Suppressor macrophage treated with lipopolysaccharide for 1 hour (primary cell): ENCODE measurements at regions not wholly inside any gene's neighbourhood (a gene's known extent, or its start where the extent isn't known, plus 50 kb on each side); places are given as distances from the start of the nearest gene placed in this dataset.
"Not testable (repeated sequence)": the region's sequence is repeated elsewhere in the genome, so short reads cannot be mapped to it uniquely, and the experiment has no call there.

Source experiments
- DNase-seq, 3 donors: peaks; one replicate each; pipeline ENCODE4 v3.0.0-alpha.2; 2020 to 2022

DNA sequence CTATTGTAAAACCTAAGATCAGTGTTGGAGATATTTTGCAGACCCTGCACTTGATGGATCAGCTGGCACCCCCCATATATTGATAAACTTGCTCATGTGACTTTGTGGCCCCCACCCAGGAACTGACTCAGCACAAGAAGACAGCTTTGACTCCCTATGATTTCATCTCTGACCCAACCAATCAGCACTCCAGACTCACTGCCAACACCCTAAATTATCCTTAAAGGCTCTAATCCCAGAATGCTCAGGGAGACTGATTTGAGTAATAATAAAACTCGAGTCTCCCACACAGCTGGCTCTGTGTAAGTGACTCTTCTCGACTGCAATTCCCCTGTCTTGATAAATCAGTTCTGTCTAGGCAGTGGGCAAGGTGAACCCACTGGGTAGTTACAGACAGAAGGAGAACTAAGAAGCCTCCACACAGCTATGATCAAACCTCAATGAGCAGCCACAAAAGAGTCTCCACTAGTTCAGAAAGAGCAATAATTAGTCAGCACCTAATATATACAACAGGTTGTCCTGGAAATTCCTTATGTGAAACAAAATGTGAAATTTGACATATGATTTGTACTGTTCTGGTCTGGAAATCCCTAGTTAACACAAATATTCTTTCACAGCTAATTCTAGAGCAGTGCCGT is 52.2 kb downstream of the ACTL7B start:
- no peak for DNase-seq

DNA sequence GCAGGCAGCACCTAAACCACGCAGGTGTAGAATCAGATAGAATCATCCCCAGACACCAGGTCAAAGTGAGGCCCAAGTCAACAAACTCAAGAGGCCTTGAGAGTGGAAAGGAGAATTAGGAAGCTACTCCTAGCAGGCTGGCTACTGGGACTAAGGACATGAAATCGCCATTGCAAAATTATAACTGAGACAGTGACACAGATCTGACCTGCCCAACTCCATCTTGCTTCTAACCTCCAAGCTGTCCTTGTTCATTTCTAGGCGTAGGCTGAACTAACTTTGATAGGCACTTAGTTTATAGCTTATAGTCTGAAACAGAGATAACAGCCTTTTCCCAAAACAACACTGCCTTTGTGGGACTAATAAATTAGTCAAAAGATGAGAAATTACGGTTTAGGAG is 52.8 kb downstream of the ACTL7B start:
- no peak for DNase-seq

DNA sequence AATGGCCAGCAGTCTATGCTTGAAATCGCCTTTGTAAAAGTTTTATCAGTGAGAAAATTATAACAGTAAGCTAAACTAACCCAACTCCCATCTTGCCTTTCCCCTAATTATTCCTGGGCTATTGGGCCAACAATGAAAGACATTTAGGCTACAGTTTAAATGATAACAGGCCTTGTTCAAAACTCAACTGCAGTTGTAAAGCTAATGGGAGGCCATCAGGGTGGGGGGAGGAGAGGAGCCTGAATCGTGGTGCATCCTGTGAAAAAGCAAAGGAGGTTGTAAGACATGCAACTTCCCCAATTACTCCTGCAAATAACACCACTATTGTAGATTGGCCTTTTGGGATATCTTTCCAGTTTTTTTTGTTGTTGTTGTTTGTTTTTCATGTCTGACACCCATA is 53.8 kb downstream of the ACTL7B start:
- no peak for DNase-seq

DNA sequence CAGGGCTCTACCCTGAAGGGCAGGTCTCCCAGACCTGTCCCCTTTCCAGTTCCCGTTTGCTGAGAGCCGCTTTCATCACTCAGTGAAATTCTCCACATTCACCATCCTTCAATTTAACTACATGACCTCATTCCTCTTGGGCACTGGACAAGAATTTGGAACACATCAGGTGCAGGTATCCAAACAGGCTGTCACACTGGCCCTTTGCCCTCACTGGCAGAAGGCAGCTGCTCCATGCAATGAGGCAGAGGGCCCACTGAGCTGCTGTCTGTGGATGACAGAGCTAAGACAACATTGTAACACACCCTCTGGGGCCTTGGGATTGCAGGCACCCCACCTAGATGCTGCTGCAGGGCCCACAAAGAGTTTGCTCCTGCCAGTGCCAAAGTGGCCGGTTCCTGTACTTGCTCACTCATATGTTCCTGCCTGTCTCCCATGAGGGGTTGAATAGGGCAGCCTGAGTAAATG is 55.1 kb downstream of the ACTL7B start:
- DNase-seq, result no peak

DNA sequence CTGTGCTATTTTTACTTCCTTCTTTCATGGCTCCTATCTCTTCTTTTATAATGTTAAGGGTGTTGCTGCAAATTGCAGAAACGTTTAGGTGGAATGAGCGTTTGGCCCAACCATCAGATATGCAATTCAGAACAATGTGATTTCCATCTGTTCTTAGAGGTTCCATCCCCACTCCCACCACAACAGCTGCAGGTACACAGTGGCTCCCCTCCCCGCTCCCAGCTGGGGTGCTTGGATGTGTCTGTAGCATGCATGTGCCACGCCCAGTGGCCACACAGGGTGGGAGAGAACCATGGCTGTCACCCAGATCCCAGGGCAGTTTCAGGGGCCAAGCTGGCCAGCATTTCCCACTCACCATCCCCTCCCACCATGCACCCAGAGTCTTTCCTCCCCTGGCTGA is 62.2 kb downstream of the ACTL7B start:
- DNase-seq, result no peak

DNA sequence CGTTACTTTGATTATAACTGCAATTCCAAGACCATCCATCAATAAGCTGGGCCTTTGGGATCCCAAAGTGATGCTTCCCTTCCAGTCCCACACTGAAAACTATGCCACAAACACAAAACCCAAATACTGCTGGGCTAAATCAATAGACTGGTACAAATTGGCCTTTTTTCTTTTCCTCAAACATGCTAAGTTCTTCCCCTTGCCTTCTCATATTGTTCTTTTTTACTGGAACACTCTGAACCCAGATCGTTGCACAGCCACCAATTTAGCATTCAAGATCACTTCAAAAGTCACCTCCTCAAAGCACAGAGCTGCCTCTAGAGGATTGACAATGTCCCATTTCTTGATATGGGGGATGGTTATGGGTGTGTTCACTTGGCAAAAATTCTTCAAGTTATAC is 66.0 kb downstream of the ACTL7B start:
- DNase-seq, result no peak

DNA sequence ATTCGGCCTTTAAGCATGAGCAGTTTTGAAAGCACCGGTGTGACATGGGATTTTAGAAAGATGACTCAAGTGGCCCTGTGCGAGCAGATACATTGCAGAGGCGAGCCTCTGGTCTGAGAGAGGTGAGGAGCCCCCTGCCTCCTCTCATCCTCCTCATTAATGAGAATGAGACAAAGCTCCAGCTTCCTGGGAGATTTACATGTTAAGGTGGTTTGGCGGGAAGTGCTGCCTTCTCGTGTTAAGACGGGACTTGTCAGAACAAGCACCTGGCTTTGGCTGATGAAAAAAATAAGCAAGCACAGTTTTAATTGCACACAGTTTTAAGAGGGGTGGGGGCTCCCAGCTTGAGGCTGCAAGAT is 68.1 kb downstream of the ACTL7B start:
- no peak for DNase-seq

DNA sequence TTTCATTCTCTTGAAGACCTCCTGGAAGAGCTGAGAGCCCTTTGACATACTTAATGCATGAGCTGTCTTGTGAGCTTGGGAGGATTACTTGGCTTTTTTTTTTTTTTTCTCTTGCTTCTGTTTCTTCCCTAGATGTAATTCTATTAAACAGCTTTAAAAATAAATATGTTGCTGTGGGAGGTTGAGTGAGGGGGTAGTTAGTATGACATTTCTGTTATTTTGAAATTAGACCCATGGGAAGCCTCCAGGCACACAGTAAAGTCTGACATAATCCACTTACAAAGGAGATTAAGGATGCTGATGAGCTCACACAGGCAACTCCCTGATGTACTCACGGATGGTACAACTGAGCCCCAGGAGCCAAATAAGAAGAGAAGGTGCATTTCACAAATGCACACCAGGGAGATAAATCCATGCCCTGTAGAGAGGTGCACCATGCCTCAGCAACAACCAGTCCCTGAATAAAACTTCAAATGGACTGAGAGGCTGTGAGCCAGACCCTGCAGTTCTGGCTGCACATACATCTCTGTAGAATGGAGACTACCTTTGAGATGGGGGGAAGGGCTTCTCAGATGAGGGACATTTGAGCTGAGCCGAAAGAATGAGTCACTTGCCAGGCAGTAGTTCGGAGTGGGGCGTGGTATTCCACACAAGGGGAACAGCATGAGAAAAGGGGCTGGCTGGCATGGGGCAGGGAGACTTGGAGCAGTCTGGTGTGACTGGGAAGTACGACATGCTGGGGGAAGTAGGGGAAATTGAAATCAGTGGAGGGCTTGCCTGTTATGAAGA is 68.7 kb downstream of the ACTL7B start:
- peak; percentile 73 to 88 (median 84) for DNase-seq

DNA sequence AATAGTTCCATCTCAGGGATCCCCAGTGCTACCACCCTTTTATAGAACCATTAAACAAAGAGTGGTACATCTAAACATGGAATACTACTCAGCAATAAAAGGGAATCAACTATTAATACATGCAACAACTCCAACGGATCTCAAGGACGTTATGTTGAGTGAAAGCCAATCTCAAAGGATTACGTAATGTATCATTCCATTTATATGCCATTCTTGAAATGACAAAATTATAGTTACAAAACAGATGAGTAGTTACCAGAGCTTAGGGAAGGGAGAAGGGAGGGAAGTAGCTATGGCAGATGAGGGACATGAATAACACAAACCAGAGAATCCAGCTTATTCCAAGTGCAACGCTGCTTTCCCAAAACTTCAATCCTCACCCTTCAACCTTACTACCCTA is 69.5 kb downstream of the ACTL7B start:
- DNase-seq, result peak; percentile 33 to 63 (median 34)

DNA sequence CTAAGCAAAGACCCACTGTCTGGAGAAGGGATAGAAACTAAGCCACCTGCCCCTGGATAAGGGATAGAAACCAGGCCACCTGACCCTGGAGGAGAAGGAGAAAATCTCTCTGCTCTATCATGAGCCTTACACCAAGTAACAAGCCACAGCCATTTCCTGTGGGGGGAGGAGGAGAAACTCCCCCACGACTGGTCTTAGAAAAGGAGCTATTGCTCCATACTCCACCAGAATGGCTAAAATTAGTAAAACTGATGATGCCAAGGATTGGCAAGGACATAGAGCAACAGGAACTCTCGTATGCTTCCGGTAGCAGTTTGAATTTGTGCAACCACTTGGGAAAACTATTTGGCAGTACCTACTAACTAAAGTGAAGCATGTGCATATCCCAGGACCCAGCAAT is 70.8 kb downstream of the ACTL7B start:
- DNase-seq, result peak; percentile 73 to 88 (median 81)

DNA sequence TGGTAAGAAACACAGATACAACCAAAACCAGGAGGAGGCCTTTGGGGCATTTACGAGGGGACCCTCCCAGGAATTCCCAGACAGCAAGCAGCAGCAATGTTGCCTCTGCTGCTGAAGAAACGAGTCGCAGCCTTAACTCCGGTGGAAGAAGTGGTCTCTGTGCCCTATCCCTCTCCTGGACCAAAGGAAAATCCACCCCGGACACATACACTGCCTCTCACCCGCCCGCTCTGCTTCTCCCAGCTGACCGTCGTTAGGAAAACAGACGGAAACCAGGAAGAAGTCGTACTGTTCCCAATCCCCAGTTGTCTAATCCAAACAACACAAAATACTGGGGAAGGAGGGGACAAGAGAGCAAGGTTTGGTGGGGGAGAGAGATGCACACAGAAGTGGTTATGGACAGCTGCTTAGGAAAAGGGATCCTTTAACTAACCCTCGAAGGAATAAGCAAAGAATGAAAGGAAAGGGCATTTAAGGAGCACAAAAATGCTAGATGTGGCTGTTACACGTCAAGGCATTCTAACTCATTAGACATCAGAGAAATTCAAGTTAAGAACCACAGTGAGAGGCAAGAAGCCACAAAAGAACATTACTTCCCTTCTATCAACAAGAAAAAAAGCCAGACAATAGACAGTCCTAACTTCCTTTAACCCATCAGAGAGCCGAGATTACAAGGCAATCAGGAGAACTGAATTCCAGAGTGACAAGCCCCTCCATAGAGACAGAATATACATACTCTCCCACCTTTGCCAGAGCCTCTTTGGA is 71.9 kb downstream of the ACTL7B start:
- peak; percentile 14 to 28 (median 23) for DNase-seq

DNA sequence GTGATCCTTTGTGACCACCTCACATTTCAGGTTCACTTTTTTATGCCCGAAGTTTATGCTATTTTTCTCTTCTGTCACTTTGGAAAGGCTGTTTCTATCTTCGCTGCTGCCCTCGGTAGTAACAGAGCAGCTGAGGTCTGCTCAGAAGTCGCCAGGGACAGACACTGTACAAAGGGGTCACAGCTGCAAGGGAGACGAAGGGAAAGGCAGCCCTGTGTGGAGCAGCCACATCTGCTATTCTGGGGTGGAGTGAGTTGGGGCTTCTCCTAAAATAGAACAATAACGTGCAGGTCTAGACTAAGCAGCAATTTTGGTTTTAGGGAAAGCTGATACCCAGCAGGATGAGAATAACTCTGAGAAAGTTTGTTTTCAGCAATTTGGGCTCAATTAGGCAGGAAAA is 72.5 kb downstream of the ACTL7B start:
- DNase-seq, result no peak

DNA sequence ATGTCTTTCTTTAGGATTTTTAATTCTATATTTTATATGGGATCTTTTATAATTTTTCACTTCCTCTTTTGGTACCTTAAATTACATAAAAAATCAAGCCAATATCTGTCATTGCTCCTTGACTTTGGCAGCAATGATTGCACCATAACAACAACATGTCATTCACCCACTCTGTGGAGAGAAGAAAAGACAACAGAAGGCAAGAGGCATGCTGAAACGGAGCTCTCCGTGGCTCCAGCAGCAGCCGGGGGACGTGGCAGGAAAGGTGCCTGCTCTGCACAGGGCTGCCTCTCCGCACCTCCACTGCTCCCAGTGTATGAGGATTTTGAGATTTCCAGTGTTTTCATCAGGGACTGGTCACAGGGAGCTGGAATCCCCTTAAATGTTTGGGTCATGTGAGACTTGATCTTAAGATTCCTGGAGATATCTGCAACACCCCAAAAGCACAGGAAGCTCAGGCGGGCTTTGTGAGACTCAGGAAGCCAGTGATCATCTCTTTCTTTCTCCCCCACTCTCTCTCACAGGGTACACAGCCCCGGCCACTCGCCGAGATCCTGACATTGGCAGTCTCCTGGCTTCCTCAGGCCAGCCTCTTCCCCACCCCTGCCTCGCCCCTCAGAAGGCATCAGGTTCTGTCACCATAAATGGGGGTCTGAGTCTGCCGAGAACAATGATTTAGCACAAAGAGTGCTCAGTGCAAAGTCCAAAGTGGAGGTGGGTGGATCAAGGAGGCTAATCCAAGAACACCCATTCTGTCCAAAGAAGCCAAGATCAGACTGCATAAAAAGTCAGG is 74.6 kb downstream of the ACTL7B start:
- peak; percentile 39 to 70 (median 46) for DNase-seq

DNA sequence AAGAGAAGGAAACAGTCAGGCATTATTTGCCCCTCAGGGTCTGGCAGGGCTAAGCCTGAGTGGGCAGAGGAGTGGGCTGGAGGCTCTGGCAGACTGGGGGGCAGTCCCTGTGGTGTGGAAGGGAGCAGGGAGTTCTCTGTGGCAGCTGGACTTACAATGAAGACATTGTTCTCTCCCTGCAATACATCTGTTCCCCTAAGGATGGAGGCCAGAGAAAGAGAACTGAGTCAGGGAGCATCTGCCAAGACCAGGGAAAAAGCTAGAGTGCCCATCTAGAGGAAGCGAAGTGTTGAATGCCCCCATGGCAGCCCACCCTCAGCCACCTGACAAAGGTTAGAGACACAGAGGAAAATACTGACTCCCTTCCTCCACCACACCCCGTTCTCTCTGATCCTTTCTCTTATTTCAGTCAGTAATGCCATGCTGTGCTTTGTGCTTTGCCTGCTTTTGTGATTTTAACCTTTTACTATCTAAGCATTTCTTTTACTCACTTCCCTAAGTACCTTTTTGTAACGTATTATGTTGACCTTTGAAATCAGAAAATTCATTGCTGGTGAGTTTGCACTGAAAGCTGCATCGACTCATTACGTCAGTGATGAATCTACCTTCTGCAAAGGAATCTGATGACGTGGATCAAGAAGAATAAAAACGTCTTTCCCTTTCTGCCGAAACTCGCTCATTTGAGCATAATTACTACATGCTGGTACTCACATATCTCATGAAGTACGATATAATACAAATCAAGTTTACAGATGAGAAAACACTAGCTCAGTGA is 76.0 kb downstream of the ACTL7B start:
- DNase-seq, result no peak

DNA sequence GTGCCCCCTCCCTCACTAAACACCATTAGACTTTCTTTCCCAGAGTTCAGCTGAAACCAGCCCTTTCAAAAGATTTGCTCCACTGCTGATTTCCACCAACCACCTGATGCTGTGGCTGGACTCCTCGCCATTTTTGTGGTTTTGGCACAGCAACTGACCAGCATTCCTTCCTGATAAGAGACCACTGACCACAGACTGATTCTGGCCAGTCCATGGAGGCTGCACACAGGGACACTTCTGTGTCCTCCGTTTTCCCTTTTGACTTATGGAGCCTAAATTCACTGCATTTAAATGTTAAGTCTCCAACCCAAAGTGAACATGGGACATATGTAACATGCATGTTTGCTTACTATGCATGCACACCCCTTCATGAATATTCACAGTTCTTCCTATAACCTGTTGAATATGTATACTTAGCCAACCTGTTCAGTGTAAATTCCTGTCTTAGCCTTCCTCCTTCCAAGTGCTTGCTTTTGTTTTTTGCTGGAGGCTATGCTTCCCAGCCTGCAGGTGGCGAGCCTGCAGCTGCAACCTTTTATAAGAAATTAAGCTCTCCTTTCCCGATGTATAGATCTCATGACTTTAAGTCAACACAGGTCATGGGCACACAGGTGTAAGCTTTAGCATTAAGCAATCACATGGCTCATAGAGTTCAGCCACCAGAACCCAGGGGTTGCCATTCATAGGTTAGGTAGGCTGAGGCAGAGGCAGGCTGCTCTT is 78.7 kb downstream of the ACTL7B start:
- peak in 1 of 3 donors; percentile 19 for DNase-seq

DNA sequence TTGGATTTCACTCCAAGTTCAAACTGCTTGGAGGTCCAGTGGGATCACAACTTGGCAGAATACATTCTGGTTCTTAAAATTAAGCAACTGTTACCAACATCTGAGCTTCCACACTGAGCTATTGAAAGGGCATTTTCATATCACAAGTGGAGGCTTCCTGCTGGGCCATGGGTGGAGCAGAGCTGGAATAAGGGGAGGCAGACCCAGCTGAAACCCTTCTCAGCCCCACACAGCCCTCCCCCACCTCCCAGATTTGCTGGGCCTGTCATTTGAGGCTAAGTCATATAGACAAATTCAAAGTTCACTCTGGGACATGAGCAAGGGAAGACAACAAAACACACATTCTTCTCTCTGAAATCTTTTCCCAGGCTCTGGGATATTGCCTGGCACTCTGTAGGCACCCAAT is 79.9 kb downstream of the ACTL7B start:
- no peak for DNase-seq

DNA sequence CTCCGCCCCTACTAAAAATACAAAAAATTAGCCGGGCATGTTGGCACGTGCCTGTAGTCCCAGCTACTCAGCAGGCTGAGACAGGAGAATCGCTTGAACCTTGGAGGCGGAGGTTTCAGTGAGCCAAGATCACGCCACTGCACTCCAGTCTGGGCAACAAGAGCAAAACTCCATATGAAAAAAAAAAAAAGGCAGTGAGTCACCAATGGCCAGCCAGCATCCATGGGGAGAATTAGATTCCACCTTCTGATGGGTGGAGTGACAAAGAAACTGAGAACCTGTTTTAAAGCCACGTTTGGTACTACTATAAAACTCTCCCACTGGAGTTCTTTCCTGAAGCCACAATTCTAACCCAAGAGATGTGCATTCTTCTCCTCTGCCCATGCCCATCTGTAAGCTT is 81.7 kb downstream of the ACTL7B start:
- not testable (repeated sequence) for DNase-seq

DNA sequence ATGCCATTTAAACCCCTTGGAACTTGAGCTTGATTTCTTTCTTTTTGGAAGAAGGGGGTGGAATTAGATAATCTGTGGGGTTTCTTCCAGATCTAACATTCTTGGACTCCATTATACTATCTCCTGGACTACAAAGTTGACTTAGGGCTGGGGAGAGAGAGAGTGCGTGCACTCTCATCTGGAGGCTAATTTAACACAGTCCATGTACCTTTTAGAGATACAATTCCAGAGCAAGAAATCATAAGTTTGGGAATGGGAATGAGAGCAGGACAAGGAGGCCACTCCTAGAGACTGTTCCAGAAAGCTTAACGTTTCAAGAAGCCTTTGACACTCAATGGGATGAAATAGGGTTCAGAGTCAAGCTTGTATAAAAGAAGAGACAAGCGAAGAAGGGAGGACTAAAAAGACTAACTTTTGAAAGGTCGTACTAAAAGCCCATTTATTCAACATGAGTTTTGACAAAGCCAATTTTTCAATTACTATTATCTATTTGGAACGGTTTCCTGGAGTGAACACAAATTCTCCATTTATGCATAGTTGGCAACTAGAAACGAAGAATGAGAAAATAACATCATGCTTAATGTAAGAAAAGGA is 83.4 kb downstream of the ACTL7B start:
- no peak for DNase-seq

DNA sequence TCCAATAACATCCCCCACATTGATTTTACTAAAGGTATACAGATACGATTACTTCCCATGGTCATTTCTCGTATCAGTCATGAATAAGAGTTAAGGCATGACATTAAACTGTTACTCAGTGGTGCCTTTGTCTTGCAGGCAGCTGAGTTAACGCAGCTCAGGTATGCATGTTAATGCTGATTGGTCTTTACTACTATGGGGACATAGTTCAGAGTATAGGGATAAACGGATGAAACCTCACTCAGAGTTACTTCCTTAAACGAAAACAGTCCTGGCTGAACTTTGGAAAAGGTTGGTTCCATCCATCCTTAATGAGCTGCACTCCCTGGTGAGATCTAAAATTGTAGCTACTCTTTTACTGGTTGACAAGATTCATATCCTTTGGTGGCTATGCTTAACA is 87.0 kb downstream of the ACTL7B start:
- no peak for DNase-seq

DNA sequence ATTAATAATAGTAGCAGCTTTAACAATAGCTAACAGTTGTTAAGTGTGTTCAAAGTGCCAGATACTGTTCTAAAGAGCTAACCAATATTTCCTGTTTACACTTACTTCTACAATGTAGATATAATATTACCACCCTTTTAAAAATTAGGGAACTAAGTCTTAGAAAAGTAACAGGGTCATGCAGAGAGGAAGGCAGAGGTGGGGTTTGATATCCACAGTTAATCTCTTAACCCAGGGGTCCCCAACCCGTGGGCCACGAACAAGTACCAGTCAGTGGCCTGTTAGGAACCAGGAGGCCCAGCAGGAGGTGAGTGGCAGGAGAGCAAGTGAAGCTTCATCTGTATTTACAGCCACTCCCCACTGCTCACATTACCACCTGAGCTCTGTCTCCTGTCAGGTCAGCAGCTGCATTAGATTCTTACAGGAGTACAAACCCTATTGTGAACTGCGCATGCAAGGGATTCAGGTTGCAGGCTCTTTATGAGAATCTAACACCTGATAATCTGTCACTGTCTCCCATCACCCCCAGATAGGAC is 89.1 kb downstream of the ACTL7B start:
- peak in 1 of 3 donors; percentile 34 for DNase-seq

DNA sequence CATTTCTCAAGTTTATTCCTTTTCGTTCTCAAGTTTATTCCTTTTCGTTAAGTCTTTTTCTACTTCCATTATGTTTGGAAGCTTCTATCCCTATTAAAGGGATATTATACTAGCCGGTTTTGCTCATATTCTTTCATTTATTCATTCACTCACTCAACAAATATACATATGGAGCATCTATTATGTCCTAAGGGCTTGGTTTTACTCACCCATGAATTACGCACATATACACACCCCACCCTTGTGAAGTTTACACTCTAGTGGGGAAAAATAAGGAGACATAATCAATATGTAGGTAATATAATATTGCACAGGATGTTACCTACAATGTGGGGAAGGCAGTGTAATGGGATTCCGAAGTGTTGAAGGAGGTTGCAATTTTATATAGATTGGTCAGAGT is 90.5 kb downstream of the ACTL7B start:
- no peak for DNase-seq
